ENCODE measurements at regions not wholly inside any gene's neighbourhood (a gene's known extent, or its start where the extent isn't known, plus 50 kb on each side); places are given as distances from the start of the nearest gene placed in this dataset.

GRCh38 chr11:16494918-16495691, 138.8 kb upstream of the SOX6 start:
- TF ChIP-seq CTCF (conservative IDR thresholded peaks at IDR 0.05; ENCODE audit: low read depth, low read length) = no peak
- Histone ChIP-seq H3K4me2 (no peak overlapping the region), H3K79me2 (ENCODE audit: insufficient read depth, low read depth) (no peaks in the 10 kb centered on the region), H3K9ac (no peak overlapping the region), H3K27ac (no peak overlapping the region), H3K36me3 (ENCODE audit: insufficient read depth) (no peaks in the 10 kb centered on the region), H3K4me1 (ENCODE audit: low read depth, poor library complexity, severe bottlenecking) (no peaks in the 10 kb centered on the region), H3K27me3 (ENCODE audit: insufficient read depth, low read depth) (no peaks in the 10 kb centered on the region), H2AFZ (ENCODE audit: low read depth) (no peak overlapping the region), H4K20me1 (ENCODE audit: insufficient read depth) (no peaks in the 10 kb centered on the region), H3K4me3 (IDR thresholded peaks at IDR 0.05; ENCODE audit: insufficient read depth, low read depth, low read length) (no peak overlapping the region)

- Histone ChIP-seq H3K79me2 (ENCODE audit: insufficient read depth, low read depth) (no peaks in the 10 kb centered on the region), H3K9ac (no peak overlapping the region), H3K4me3 (IDR thresholded peaks at IDR 0.05; ENCODE audit: insufficient read depth, low read depth, low read length) (no peak overlapping the region), H3K4me2 (no peak overlapping the region), H3K36me3 (ENCODE audit: insufficient read depth) (no peaks in the 10 kb centered on the region), H3K4me1 (ENCODE audit: low read depth, poor library complexity, severe bottlenecking) (no peaks in the 10 kb centered on the region), H3K27me3 (ENCODE audit: insufficient read depth, low read depth) (no peaks in the 10 kb centered on the region), H2AFZ (ENCODE audit: low read depth) (no peak overlapping the region), H3K27ac (no peak overlapping the region), H4K20me1 (ENCODE audit: insufficient read depth) (no peaks in the 10 kb centered on the region)
- TF ChIP-seq CTCF (conservative IDR thresholded peaks at IDR 0.05; ENCODE audit: low read depth, low read length) = no peak
Observed at GRCh38 chr11:16484434-16484833, 128.1 kb upstream of the SOX6 start.

GRCh38 chr11:16474659-16475058, 118.3 kb upstream of the SOX6 start:
- no peaks in the 10 kb centered on the region for H3K27me3 ChIP-seq (ENCODE audit: insufficient read depth, low read depth)
- no peak overlapping the region for H3K4me3 ChIP-seq (IDR thresholded peaks at IDR 0.05; ENCODE audit: insufficient read depth, low read depth, low read length)
- no peak overlapping the region for H3K9ac ChIP-seq
- no peak overlapping the region for H3K27ac ChIP-seq
- no peaks in the 10 kb centered on the region for H3K36me3 ChIP-seq (ENCODE audit: insufficient read depth)
- no peaks in the 10 kb centered on the region for H3K4me1 ChIP-seq (ENCODE audit: low read depth, poor library complexity, severe bottlenecking)
- no peaks in the 10 kb centered on the region for H3K79me2 ChIP-seq (ENCODE audit: insufficient read depth, low read depth)
- no peak overlapping the region for H3K4me2 ChIP-seq
- TF ChIP-seq CTCF (conservative IDR thresholded peaks at IDR 0.05; ENCODE audit: low read depth, low read length) = no peak
- no peak overlapping the region for H2AFZ ChIP-seq (ENCODE audit: low read depth)
- H4K20me1 ChIP-seq (ENCODE audit: insufficient read depth) = no peaks in the 10 kb centered on the region

- Histone ChIP-seq H4K20me1 (ENCODE audit: insufficient read depth) (no peaks in the 10 kb centered on the region), H3K27me3 (ENCODE audit: insufficient read depth, low read depth) (no peaks in the 10 kb centered on the region), H2AFZ (ENCODE audit: low read depth) (no peak overlapping the region), H3K4me1 (ENCODE audit: low read depth, poor library complexity, severe bottlenecking) (no peaks in the 10 kb centered on the region), H3K27ac (no peak overlapping the region), H3K4me3 (IDR thresholded peaks at IDR 0.05; ENCODE audit: insufficient read depth, low read depth, low read length) (no peak overlapping the region), H3K36me3 (ENCODE audit: insufficient read depth) (no peaks in the 10 kb centered on the region), H3K4me2 (no peak overlapping the region), H3K79me2 (ENCODE audit: insufficient read depth, low read depth) (no peaks in the 10 kb centered on the region), H3K9ac (no peak overlapping the region)
- no peak for TF ChIP-seq CTCF (conservative IDR thresholded peaks at IDR 0.05; ENCODE audit: low read depth, low read length)
Observed at GRCh38 chr11:16469968-16470367, 113.6 kb upstream of the SOX6 start.

All from KMS-11 (cell line).